Effector memory CD4-positive, alpha-beta T cell (primary cell): ENCODE measurements at regions not wholly inside any gene's neighbourhood (a gene's known extent, or its start where the extent isn't known, plus 50 kb on each side); places are given as distances from the start of the nearest gene placed in this dataset.

ENCODE experiments used
- DNase-seq, 3 donors: peaks; one replicate each; pipeline ENCODE4 v3.0.0-alpha.2; 2020
- H3K27ac ChIP-seq: 2 replicates; pipeline ENCODE4 v1.7.0; 2013; ENCODE audit warnings: mild to moderate bottlenecking, low read length, moderate library complexity; ENCODE audit not compliant: insufficient read depth, poor library complexity, severe bottlenecking
- H3K27me3 ChIP-seq: replicated peaks from 2 replicates; pipeline ENCODE4 v1.7.0; 2013; ENCODE audit warnings: mild to moderate bottlenecking, low read length; ENCODE audit not compliant: insufficient read depth, control insufficient read depth, poor library complexity, severe bottlenecking
- H3K36me3 ChIP-seq: 2 replicates; pipeline ENCODE4 v1.7.0; 2013; ENCODE audit warnings: mild to moderate bottlenecking, low read length, moderate library complexity; ENCODE audit not compliant: control insufficient read depth, insufficient read depth
- H3K4me1 ChIP-seq: 2 replicates; pipeline ENCODE4 v1.7.0; 2013; ENCODE audit warnings: low read length, mild to moderate bottlenecking; ENCODE audit not compliant: control insufficient read depth, insufficient read depth, poor library complexity, severe bottlenecking
- H3K4me3 ChIP-seq: 2 replicates; pipeline ENCODE4 v1.7.0; 2013; ENCODE audit warnings: low read length, low read depth, mild to moderate bottlenecking; ENCODE audit not compliant: insufficient read depth, poor library complexity, severe bottlenecking
- H3K9me3 ChIP-seq: 2 replicates; pipeline ENCODE4 v1.7.0; 2013; ENCODE audit warnings: mild to moderate bottlenecking, low read length, moderate library complexity; ENCODE audit not compliant: control insufficient read depth

GRCh38 chr7:144997512-144997911, 161.7 kb upstream of the TPK1 start:
- Histone ChIP-seq H3K4me3 (no peak overlapping the region), H3K4me1 (no peaks in the 10 kb centered on the region), H3K27me3 (no peaks in the 10 kb centered on the region), H3K27ac (no peak overlapping the region), H3K36me3 (no peaks in the 10 kb centered on the region), H3K9me3 (peaks cover 4% of the 10 kb centered on the region)
- DNase-seq: no peak

GRCh38 chr7:144995495-144995894, 159.6 kb upstream of the TPK1 start:
- H3K27ac ChIP-seq: no peak overlapping the region
- no peak for DNase-seq
- no peaks in the 10 kb centered on the region for H3K27me3 ChIP-seq
- H3K4me1 ChIP-seq: no peaks in the 10 kb centered on the region
- H3K4me3 ChIP-seq: no peak overlapping the region
- no peaks in the 10 kb centered on the region for H3K9me3 ChIP-seq
- no peaks in the 10 kb centered on the region for H3K36me3 ChIP-seq

GRCh38 chr7:144991041-144991440, 155.2 kb upstream of the TPK1 start:
- Histone ChIP-seq H3K27me3 (no peaks in the 10 kb centered on the region), H3K9me3 (no peaks in the 10 kb centered on the region), H3K36me3 (no peaks in the 10 kb centered on the region), H3K27ac (no peak overlapping the region), H3K4me1 (no peaks in the 10 kb centered on the region), H3K4me3 (no peak overlapping the region)
- no peak for DNase-seq

- Histone ChIP-seq H3K9me3 (no peaks in the 10 kb centered on the region), H3K4me3 (no peak overlapping the region)
Measured at GRCh38 chr7:144987686-144988085, 151.8 kb upstream of the TPK1 start.

GRCh38 chr7:144982133-144982532, 146.3 kb upstream of the TPK1 start:
- Histone ChIP-seq H3K4me3 (no peak overlapping the region), H3K27ac (no peak overlapping the region), H3K9me3 (no peaks in the 10 kb centered on the region), H3K36me3 (no peaks in the 10 kb centered on the region), H3K4me1 (no peaks in the 10 kb centered on the region), H3K27me3 (no peaks in the 10 kb centered on the region)
- DNase-seq: no peak

More at GRCh38 chr7:144987686-144988085, 151.8 kb upstream of the TPK1 start:
- no peaks in the 10 kb centered on the region for H3K36me3 ChIP-seq
- no peaks in the 10 kb centered on the region for H3K27me3 ChIP-seq
- no peak for DNase-seq
- no peak overlapping the region for H3K27ac ChIP-seq
- no peaks in the 10 kb centered on the region for H3K4me1 ChIP-seq

- Histone ChIP-seq H3K27me3 (no peaks in the 10 kb centered on the region), H3K27ac (no peak overlapping the region), H3K9me3 (no peaks in the 10 kb centered on the region), H3K36me3 (no peaks in the 10 kb centered on the region), H3K4me1 (no peaks in the 10 kb centered on the region), H3K4me3 (no peak overlapping the region)
- no peak for DNase-seq
Measured at GRCh38 chr7:144975882-144976281, 140.0 kb upstream of the TPK1 start.

- H3K4me1 ChIP-seq: no peaks in the 10 kb centered on the region
- H3K9me3 ChIP-seq: no peaks in the 10 kb centered on the region
- H3K36me3 ChIP-seq: no peaks in the 10 kb centered on the region
- H3K27me3 ChIP-seq: no peaks in the 10 kb centered on the region
- no peak overlapping the region for H3K4me3 ChIP-seq
- DNase-seq: no peak
- H3K27ac ChIP-seq: no peak overlapping the region
Measured at GRCh38 chr7:144969787-144970186, 133.9 kb upstream of the TPK1 start.

GRCh38 chr7:144960763-144961162, 124.9 kb upstream of the TPK1 start:
- Histone ChIP-seq H3K36me3 (no peaks in the 10 kb centered on the region), H3K9me3 (no peaks in the 10 kb centered on the region), H3K27me3 (no peaks in the 10 kb centered on the region), H3K4me3 (no peak overlapping the region), H3K27ac (no peak overlapping the region), H3K4me1 (no peaks in the 10 kb centered on the region)
- no peak for DNase-seq

- Histone ChIP-seq H3K27ac (no peak overlapping the region), H3K27me3 (no peaks in the 10 kb centered on the region), H3K9me3 (no peaks in the 10 kb centered on the region), H3K4me1 (no peaks in the 10 kb centered on the region), H3K4me3 (no peak overlapping the region), H3K36me3 (no peaks in the 10 kb centered on the region)
- no peak for DNase-seq
Measured at GRCh38 chr7:144957998-144958397, 122.1 kb upstream of the TPK1 start.

GRCh38 chr7:144955422-144955821, 119.6 kb upstream of the TPK1 start:
- no peaks in the 10 kb centered on the region for H3K9me3 ChIP-seq
- no peaks in the 10 kb centered on the region for H3K36me3 ChIP-seq
- H3K4me1 ChIP-seq: no peaks in the 10 kb centered on the region
- H3K27me3 ChIP-seq: no peaks in the 10 kb centered on the region
- no peak overlapping the region for H3K4me3 ChIP-seq
- no peak overlapping the region for H3K27ac ChIP-seq
- DNase-seq: no peak

- Histone ChIP-seq H3K9me3 (no peaks in the 10 kb centered on the region), H3K36me3 (no peaks in the 10 kb centered on the region), H3K4me1 (no peaks in the 10 kb centered on the region), H3K27ac (no peak overlapping the region), H3K4me3 (no peak overlapping the region), H3K27me3 (no peaks in the 10 kb centered on the region)
- DNase-seq: no peak
Measured at GRCh38 chr7:144941127-144941526, 105.3 kb upstream of the TPK1 start.
